GM23338 (cell line): ENCODE measurements at regions not wholly inside any gene's neighbourhood (a gene's known extent, or its start where the extent isn't known, plus 50 kb on each side); places are given as distances from the start of the nearest gene placed in this dataset.

Experiments
- ATAC-seq: fragments of 200-7000 bp; cut with Tn5 transposase; 3 replicates; pipeline ENCODE4 v1.9.1; 2020
- DNase-seq: peaks from one replicate; pipeline ENCODE4 v3.0.0-alpha.2; 2015; ENCODE audit warnings: low spot score
- H2AFZ ChIP-seq: fragments of 200-600 bp; sonication (generic); 2 replicates; pipeline ENCODE4 v1.8.0; 2016; ENCODE audit warnings: antibody characterized with exemption, mild to moderate bottlenecking, moderate library complexity
- H3F3A ChIP-seq: fragments of 200-600 bp; sonication (generic); replicated peaks from 2 replicates; pipeline ENCODE4 v1.8.0; 2017; ENCODE audit warnings: antibody characterized with exemption, mixed run types, low read depth
- H3K27ac ChIP-seq: fragments of 200-600 bp; sonication (generic); 2 replicates; pipeline ENCODE4 v1.6.1; 2016; ENCODE audit warnings: low read depth
- H3K27me3 ChIP-seq: fragments of 200-600 bp; sonication (generic); 2 replicates; pipeline ENCODE4 v1.8.0; 2016; ENCODE audit warnings: mild to moderate bottlenecking, mixed run types, moderate library complexity; ENCODE audit not compliant: insufficient read depth
- H3K36me3 ChIP-seq: fragments of 200-600 bp; sonication (generic); 2 replicates; pipeline ENCODE4 v1.8.0; 2016; ENCODE audit warnings: mild to moderate bottlenecking; ENCODE audit not compliant: insufficient read depth
- H3K4me1 ChIP-seq: fragments of 200-600 bp; sonication (generic); 2 replicates; pipeline ENCODE4 v1.8.0; 2016; ENCODE audit warnings: mild to moderate bottlenecking, moderate library complexity; ENCODE audit not compliant: insufficient read depth
- H3K4me2 ChIP-seq: fragments of 200-600 bp; sonication (generic); 2 replicates; pipeline ENCODE4 v1.7.1; 2017; ENCODE audit warnings: mixed run types
- H3K4me3 ChIP-seq: fragments of 200-600 bp; sonication (generic); 2 replicates; pipeline ENCODE4 v1.6.1; 2016; ENCODE audit warnings: mixed run types
- H3K79me2 ChIP-seq: fragments of 200-600 bp; sonication (generic); replicated peaks from 2 replicates; pipeline ENCODE4 v1.8.0; 2017; ENCODE audit warnings: mild to moderate bottlenecking; ENCODE audit not compliant: insufficient read depth
- H3K9me2 ChIP-seq: fragments of 200-600 bp; sonication (generic); 2 replicates; pipeline ENCODE4 v1.8.0; 2017; ENCODE audit not compliant: insufficient read depth
- H4K20me1 ChIP-seq: fragments of 200-600 bp; sonication (generic); replicated peaks from 2 replicates; pipeline ENCODE4 v1.8.0; 2017; ENCODE audit warnings: mild to moderate bottlenecking; ENCODE audit not compliant: insufficient read depth
- H3K27ac Mint-ChIP-seq: 2 replicates; pipeline ENCODE4 v1.8.0; 2020; ENCODE audit warnings: inconsistent platforms, mild to moderate bottlenecking, moderate library complexity, mixed read lengths
- H3K27me3 Mint-ChIP-seq: 3 replicates; pipeline ENCODE4 v1.8.0; 2022; ENCODE audit warnings: low read depth, mild to moderate bottlenecking, moderate library complexity, mixed read lengths, inconsistent platforms; ENCODE audit not compliant: insufficient read depth, poor library complexity
- H3K36me3 Mint-ChIP-seq: 3 replicates; pipeline ENCODE4 v1.8.0; 2021; ENCODE audit warnings: low read depth, mild to moderate bottlenecking, inconsistent platforms, moderate library complexity, mixed read lengths
- H3K4me1 Mint-ChIP-seq: 3 replicates; pipeline ENCODE4 v1.8.0; 2020; ENCODE audit warnings: mild to moderate bottlenecking, inconsistent platforms, mixed read lengths
- H3K4me3 Mint-ChIP-seq: 3 replicates; pipeline ENCODE4 v1.8.0; 2021; ENCODE audit warnings: moderate library complexity, mild to moderate bottlenecking, inconsistent platforms, mixed read lengths
- H3K9me3 Mint-ChIP-seq: 3 replicates; pipeline ENCODE4 v1.8.0; 2020; ENCODE audit warnings: moderate library complexity, mild to moderate bottlenecking, inconsistent platforms, mixed read lengths
- CREB1 ChIP-seq: fragments of 250-450 bp; sonication (Bioruptor Pico); IDR thresholded peaks from 2 replicates; pipeline ENCODE4 v1.5.0; 2020; ENCODE audit warnings: low read depth, mild to moderate bottlenecking, moderate library complexity
- CTCF ChIP-seq, 2 experiments: fragments of 200-600 bp in 1 of 2; sonication (generic) in 1 of 2; conservative IDR thresholded peaks; 2 replicates each; pipeline versions ENCODE4 v1.5.1 to v1.6.1; 2016 to 2017; ENCODE audit warnings: antibody characterized with exemption in 2 of 2, low read depth in 2 of 2, mild to moderate bottlenecking in 2 of 2, moderate library complexity in 1 of 2
- ETS1 ChIP-seq: IDR thresholded peaks from 2 replicates; pipeline ENCODE4 v1.6.1; 2016; ENCODE audit warnings: antibody characterized with exemption
- EZH2 ChIP-seq: fragments of 200-600 bp; sonication (generic); IDR thresholded peaks from one replicate; pipeline ENCODE4 v1.8.0; 2017; ENCODE audit warnings: antibody characterized with exemption, mild to moderate bottlenecking, low read depth; ENCODE audit not compliant: unreplicated experiment
- EZH2phosphoT487 ChIP-seq: fragments of 200-600 bp; sonication (generic); IDR thresholded peaks from one replicate; pipeline ENCODE4 v1.8.1; 2018; ENCODE audit warnings: antibody characterized with exemption; ENCODE audit not compliant: unreplicated experiment
- JUNB ChIP-seq: IDR thresholded peaks from one replicate; pipeline ENCODE4 v1.6.1; 2016; ENCODE audit warnings: antibody characterized with exemption; ENCODE audit not compliant: unreplicated experiment
- NANOG ChIP-seq: IDR thresholded peaks from 2 replicates; pipeline ENCODE4 v1.6.1; 2016; ENCODE audit warnings: antibody characterized with exemption, borderline replicate concordance
- POLR2AphosphoS5 ChIP-seq: IDR thresholded peaks from 2 replicates; pipeline ENCODE4 v1.6.1; 2016; ENCODE audit warnings: antibody characterized with exemption, low read depth
- REST ChIP-seq: IDR thresholded peaks from one replicate; pipeline ENCODE4 v1.6.1; 2018; ENCODE audit warnings: antibody characterized with exemption; ENCODE audit not compliant: unreplicated experiment
- STAT1 ChIP-seq: IDR thresholded peaks from one replicate; pipeline ENCODE4 v1.6.1; 2016; ENCODE audit warnings: antibody characterized with exemption; ENCODE audit not compliant: unreplicated experiment
- ZNF114 ChIP-seq: fragments of 250-450 bp; sonication (Bioruptor Pico); IDR thresholded peaks from 2 replicates; pipeline ENCODE4 v1.5.0; 2020; ENCODE audit warnings: mild to moderate bottlenecking, moderate library complexity
- ZNF331 ChIP-seq: fragments of 250-450 bp; sonication (Bioruptor Pico); IDR thresholded peaks from 2 replicates; pipeline ENCODE4 v1.5.0; 2020; ENCODE audit warnings: low read depth, mild to moderate bottlenecking, moderate library complexity
- ZNF462 ChIP-seq: fragments of 250-450 bp; sonication (Bioruptor Pico); IDR thresholded peaks from 2 replicates; pipeline ENCODE4 v1.5.0; 2020; ENCODE audit warnings: mild to moderate bottlenecking, moderate library complexity

- Histone ChIP-seq H3K4me3 (no peak overlapping the region), H3K27me3 (no peaks in the 10 kb centered on the region), H3K9me2 (0 out of 2 replicates have a peak, but pooled peaks cover 6% of the 10 kb centered on the region), H4K20me1 (no peaks in the 10 kb centered on the region), H3K79me2 (no peaks in the 10 kb centered on the region), H2AFZ (no peak overlapping the region), H3K4me1 (peaks cover 4% of the 10 kb centered on the region; the same call in 1 of the 2 replicates), H3K27ac (no peak overlapping the region), H3K4me2 (peak overlapping the region; percentile 25; the same call in 1 of the 2 replicates), H3F3A (no peaks in the 10 kb centered on the region), H3K36me3 (no peaks in the 10 kb centered on the region)
- peaks cover 6% of the 10 kb centered on the region; the same call in 2 of the 3 replicates for H3K36me3 Mint-ChIP-seq
- peaks cover 7% of the 10 kb centered on the region; the same call in 2 of the 3 replicates for H3K9me3 Mint-ChIP-seq
- peaks cover 6% of the 10 kb centered on the region for H3K27me3 Mint-ChIP-seq
- no peak overlapping the region for H3K27ac Mint-ChIP-seq
- no peak overlapping the region for H3K4me3 Mint-ChIP-seq
- DNase-seq (peak; percentile 48), ATAC-seq (peak; percentile 44)
- peaks cover 8% of the 10 kb centered on the region for H3K4me1 Mint-ChIP-seq
- no peak for TF ChIP-seq ETS1
- TF ChIP-seq EZH2: no peak
- no peak for TF ChIP-seq CTCF (conservative IDR thresholded peaks at IDR 0.05; ENCODE audit: low read depth in 2 of 2)
- no peak for TF ChIP-seq ZNF331 (CRISPR knock-in tag)
- peak; percentile 81 for TF ChIP-seq NANOG
- no peak for TF ChIP-seq JUNB
- TF ChIP-seq REST: no peak
- TF ChIP-seq ZNF462 (CRISPR knock-in tag): 0 out of 2 replicates have a peak, but pooled peaks have one; percentile 22
- no peak for TF ChIP-seq CREB1 (CRISPR knock-in tag)
- TF ChIP-seq POLR2AphosphoS5: no peak
- no peak for TF ChIP-seq EZH2phosphoT487
- no peak for TF ChIP-seq STAT1
- no peak for TF ChIP-seq ZNF114
Observed at GRCh38 chr10:4127518-4128315, 342.7 kb upstream of the KLF6 start.
